ENCODE measurements at regions not wholly inside any gene's neighbourhood (a gene's known extent, or its start where the extent isn't known, plus 50 kb on each side); places are given as distances from the start of the nearest gene placed in this dataset.

DNA sequence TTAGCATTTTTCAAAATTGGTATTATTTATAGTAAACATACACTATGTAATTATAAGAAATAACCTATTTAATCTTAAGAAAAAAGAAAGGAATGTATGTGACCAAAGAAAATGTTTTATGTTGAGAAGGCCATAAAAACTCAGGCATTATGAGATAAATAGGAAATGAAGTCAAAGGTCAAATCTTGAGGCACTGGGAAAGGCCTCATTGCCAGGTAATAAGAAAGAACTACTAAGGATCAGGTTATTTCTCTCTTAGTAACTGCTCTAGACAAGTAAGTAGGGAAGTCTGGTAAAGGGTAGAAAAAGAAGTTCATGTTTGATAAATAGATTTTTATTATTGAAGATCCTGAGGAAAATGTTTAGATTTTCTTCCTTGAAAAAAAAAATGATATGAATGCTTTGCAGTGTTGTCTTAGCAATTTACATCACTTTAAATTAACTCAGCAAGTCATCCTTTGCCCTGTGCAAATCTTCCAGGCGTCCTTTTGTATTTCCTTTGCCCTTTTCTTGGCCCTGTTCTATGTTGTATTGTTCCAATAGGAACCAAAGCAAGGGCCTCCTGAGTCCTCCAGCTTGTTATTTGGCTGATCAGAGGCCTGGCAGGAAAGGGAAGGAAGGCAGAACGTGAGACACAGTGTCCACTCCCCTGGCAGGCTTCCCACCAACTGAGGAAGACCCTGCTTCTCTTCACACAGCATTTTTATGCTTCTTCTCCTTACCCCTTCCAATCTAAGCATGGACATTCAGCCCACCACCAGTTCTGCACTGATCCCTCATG is 260.4 kb upstream of the MIR17HG start:
- intact Hi-C loops (cut with micrococcal nuclease), result no loop called here
- no peaks in the 10 kb centered on the region for H3K4me1 ChIP-seq
- H3K36me3 ChIP-seq, result no peaks in the 10 kb centered on the region
- H3K27ac ChIP-seq (replicated peaks), result no peak overlapping the region
- no peak for DNase-seq
- H3K27me3 ChIP-seq (ENCODE audit: low read depth), result no peaks in the 10 kb centered on the region
- no peaks in the 10 kb centered on the region for H3K9me3 ChIP-seq (replicated peaks)
- TF ChIP-seq, protein P1, sequence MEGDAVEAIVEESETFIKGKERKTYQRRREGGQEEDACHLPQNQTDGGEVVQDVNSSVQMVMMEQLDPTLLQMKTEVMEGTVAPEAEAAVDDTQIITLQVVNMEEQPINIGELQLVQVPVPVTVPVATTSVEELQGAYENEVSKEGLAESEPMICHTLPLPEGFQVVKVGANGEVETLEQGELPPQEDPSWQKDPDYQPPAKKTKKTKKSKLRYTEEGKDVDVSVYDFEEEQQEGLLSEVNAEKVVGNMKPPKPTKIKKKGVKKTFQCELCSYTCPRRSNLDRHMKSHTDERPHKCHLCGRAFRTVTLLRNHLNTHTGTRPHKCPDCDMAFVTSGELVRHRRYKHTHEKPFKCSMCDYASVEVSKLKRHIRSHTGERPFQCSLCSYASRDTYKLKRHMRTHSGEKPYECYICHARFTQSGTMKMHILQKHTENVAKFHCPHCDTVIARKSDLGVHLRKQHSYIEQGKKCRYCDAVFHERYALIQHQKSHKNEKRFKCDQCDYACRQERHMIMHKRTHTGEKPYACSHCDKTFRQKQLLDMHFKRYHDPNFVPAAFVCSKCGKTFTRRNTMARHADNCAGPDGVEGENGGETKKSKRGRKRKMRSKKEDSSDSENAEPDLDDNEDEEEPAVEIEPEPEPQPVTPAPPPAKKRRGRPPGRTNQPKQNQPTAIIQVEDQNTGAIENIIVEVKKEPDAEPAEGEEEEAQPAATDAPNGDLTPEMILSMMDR (IDR thresholded peaks at IDR 0.05; ENCODE audit: borderline replicate concordance), result no peak
- no peak overlapping the region for H3K4me3 ChIP-seq

DNA sequence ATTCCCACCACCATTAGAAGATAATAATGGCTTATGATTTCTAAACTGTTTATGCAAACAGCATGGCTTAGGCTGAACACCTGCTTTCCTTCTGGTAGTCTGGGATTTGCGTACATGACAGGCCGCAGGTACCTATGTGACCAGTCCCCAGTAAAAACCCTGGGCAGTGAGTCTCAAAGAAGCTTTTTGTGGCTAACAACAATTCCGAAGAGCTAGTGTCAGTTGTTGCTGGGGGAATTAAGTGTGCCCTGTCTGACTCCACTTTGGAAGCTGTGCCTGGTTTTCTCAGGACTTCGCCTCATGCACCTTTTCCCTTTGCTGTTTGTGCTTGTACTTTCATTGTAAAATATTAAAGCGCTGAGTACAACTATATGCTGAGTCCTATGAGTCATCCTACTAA is 250.2 kb upstream of the MIR17HG start:
- no peak overlapping the region for H3K27ac ChIP-seq (replicated peaks)
- H3K4me3 ChIP-seq, result no peak overlapping the region
- intact Hi-C loops (cut with micrococcal nuclease), result no loop called here
- H3K4me1 ChIP-seq, result no peaks in the 10 kb centered on the region
- no peaks in the 10 kb centered on the region for H3K36me3 ChIP-seq
- TF ChIP-seq, protein P1 (IDR thresholded peaks at IDR 0.05; ENCODE audit: borderline replicate concordance), result no peak
- no peaks in the 10 kb centered on the region for H3K9me3 ChIP-seq (replicated peaks)
- no peaks in the 10 kb centered on the region for H3K27me3 ChIP-seq (ENCODE audit: low read depth)
- no peak for DNase-seq

DNA sequence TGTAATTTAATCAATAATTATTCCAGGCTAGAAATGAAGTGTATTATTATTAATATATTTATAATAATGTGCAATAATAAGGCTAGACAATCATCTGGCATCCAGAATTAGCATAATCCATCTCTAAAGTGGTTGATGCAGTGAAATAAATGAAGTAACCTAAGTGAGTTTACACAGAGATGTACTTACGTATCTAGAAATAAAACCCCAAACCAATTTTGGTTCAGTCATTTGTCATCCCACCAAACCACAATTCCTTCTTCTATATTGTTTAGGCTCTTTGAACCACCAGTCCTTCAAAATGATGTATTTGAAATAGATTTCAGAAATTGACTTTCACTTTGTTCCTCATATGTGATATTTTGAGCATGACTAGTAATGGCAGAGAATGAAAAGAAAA is 247.6 kb upstream of the MIR17HG start:
- intact Hi-C loops (cut with micrococcal nuclease), result no loop called here
- Histone ChIP-seq H3K4me1 (no peaks in the 10 kb centered on the region), H3K27ac (replicated peaks) (no peak overlapping the region), H3K9me3 (replicated peaks) (no peaks in the 10 kb centered on the region), H3K4me3 (no peak overlapping the region), H3K36me3 (no peaks in the 10 kb centered on the region), H3K27me3 (ENCODE audit: low read depth) (no peaks in the 10 kb centered on the region)
- TF ChIP-seq, protein P1 (IDR thresholded peaks at IDR 0.05; ENCODE audit: borderline replicate concordance), result no peak
- no peak for DNase-seq

DNA sequence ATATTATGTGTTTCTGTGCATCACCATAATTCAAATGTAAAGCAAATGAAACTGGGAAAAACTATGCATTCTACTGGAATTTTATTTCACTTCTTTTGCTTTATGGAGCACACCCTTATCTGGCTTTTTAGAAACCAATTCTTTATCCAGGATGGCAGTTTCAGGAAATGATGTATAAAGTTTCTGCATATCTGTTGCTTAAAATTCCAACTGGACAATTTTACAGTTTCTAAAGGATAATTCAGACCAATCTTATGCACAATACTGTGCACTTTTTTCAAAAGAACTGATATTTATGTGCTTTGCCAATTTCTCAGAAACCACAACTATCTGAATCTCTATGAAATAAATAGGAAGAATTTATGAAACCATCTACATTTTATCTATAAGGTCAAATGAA is 246.5 kb upstream of the MIR17HG start:
- H3K27me3 ChIP-seq (ENCODE audit: low read depth), result no peaks in the 10 kb centered on the region
- no peaks in the 10 kb centered on the region for H3K9me3 ChIP-seq (replicated peaks)
- TF ChIP-seq, protein P1 (IDR thresholded peaks at IDR 0.05; ENCODE audit: borderline replicate concordance), result no peak
- H3K4me3 ChIP-seq, result no peak overlapping the region
- H3K4me1 ChIP-seq, result no peaks in the 10 kb centered on the region
- no peaks in the 10 kb centered on the region for H3K36me3 ChIP-seq
- no peak for DNase-seq
- no peak overlapping the region for H3K27ac ChIP-seq (replicated peaks)
- intact Hi-C loops (cut with micrococcal nuclease), result no loop called here

DNA sequence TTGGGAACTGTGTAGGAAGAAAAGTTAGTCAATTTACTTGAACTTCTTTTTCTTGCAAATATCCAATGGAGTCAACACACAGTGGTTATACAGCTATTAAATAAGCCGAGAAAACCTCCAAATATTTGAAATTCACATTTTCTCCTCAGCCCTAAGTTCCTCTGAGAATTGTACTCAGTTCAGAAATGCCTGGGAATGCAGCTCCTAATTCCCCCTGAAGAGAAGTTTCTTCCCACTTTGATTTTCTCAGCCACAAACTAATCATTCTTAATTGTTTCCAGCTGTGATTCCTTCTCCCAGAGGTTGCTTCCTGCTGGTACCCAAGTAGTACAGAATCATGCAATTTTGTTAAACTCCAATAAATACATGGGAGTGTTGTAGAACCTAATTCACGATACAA is 246.1 kb upstream of the MIR17HG start:
- H3K27ac ChIP-seq (replicated peaks), result no peak overlapping the region
- no peaks in the 10 kb centered on the region for H3K36me3 ChIP-seq
- no peak for DNase-seq
- no peaks in the 10 kb centered on the region for H3K4me1 ChIP-seq
- TF ChIP-seq, protein P1 (IDR thresholded peaks at IDR 0.05; ENCODE audit: borderline replicate concordance), result no peak
- H3K4me3 ChIP-seq, result no peak overlapping the region
- no peaks in the 10 kb centered on the region for H3K27me3 ChIP-seq (ENCODE audit: low read depth)
- no peaks in the 10 kb centered on the region for H3K9me3 ChIP-seq (replicated peaks)
- intact Hi-C loops (cut with micrococcal nuclease), result no loop called here

Data from left ventricle myocardium inferior (tissue), 1 donor.